GM18508 (cell line): ENCODE measurements at regions not wholly inside any gene's neighbourhood (a gene's known extent, or its start where the extent isn't known, plus 50 kb on each side); places are given as distances from the start of the nearest gene placed in this dataset.

Experiments
- ATAC-seq: cut with Tn5 transposase; IDR thresholded peaks from one replicate; pipeline ENCODE4 v1.9.1; 2021; ENCODE audit warnings: moderate number of reproducible peaks; ENCODE audit not compliant: insufficient read depth, unreplicated experiment

DNA sequence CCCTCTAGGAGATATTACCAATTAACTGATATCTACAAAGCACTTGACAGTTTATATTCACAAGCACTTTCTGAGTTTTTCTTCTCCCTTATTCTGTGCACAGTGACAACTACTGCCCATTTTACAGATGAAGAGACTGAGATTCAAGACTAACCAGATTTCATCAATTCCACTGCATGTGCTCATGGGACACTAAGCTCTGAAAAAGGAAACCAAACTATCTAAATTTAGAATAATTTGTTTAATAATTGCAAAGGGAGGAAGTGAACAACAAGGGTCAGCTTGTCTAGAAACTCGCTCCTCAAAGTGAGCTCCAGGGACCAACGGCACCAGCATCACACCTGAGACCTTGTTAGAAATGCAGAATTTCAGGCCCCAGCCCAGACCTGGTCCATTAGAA lies 50.8 kb upstream of the MYLIP start:
- peak; percentile 45 for ATAC-seq

DNA sequence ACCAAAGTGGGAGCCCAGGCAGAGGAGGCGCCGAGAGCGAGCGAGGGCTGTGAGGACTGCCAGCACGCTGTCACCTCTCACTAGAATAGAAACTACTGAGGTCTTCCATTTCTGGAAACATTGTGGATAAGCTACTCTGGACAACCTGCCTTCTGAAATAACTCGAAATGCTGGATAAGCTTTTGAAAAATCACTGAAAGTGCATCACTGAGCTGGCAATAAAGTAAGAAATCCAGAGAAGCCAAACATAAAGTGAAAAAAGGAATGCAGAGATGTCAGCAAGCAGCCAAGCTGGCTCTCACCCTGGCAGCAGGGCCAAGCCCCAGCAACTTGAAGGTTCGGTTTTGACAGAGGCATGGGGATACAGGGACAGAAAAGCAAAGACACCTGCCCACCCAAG lies 59.2 kb upstream of the MYLIP start:
- ATAC-seq: no peak

DNA sequence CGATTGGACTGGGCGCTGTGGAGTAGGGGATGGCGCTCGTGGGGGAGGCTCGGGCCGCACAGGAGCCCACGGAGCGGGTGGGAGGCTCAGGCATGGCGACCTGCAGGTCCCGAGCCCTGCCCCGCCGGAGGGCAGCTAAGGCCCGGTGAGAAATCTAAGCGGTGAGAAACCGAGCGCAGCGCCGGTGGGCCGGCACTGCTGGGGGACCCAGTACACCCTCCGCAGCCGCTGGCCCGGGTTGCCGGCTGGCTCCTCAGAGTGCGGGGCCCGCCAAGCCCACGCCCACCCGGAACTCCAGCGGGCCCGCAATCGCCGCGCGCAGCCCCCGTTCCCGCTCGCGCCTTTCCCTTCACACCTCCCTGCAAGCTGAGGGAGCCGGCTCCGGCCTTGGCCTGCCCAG lies 59.7 kb upstream of the MYLIP start:
- no peak for ATAC-seq

DNA sequence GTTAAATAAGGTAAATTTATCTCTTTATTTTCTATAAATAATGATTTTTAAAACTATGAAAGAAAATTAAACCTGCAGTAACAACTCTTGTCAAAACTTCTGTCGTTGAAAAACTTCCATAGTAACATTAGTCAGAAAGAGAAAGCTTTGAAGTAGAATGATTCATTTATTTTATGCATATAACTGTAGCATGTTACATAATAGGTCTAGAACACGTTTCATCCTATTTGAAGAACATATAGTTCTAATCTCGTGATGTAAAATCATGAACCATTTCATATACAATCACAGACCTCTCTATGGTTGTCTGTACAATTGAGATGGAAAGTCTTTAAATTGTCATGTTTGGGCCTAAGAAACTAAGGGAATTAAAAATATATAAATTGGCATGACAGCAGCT lies 61.3 kb upstream of the MYLIP start:
- no peak for ATAC-seq

DNA sequence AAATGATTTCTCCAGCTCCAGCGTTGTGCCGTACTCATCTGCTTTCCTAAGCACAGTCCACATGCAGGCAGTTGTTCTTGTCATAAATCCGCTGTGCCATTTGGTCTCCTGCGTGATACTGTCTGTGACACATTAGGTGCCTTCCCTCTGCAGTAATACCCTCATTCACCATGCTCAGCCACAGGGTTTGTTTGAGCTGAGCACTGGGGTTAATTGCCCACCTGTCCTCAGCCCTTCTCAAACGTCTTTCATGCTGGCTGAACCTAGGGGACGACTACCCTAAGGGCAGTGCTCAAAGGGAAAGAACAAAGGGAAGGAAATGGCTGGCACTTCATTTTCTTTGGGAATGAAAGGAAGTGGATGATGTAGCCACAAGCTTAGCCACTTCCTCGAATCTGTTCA lies 64.2 kb upstream of the MYLIP start:
- ATAC-seq: no peak

DNA sequence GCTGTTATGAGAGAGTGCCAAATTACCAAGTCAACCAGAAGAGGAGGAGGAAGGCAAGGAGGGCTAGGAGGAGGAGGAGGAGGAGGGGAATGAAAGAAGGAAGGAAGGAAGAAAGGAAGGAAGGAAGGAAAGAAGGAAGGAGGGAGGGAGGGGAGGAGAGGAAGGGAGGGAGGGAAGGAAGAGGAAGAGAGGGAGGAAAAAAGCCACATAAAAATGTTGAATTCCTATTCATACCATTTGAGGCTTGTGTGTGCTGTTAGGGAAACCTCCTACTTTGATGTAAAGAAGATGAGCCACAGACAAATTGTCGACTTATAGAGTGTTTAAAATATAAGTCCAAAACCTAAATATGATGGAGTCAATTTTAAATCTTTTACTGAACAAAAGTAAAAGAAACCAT lies 65.3 kb upstream of the MYLIP start:
- ATAC-seq: no peak

DNA sequence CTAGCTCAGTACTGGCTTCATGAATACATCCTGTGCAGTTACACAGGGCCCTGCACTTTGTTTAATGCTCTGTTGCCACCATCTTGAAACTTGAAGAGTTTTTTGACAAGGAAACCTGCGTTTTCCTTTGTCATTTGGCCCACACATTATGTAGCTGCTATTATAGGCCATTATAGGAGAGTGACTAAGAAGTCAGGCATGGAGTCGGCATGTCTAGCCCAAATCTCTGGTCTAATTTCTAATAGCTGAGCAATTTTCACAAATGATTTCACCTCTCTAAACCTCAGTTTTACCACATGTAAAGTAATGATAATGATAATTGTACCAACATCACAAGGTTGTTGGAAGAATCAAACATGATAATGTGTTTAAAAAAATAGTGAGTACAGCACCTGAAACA lies 67.1 kb upstream of the MYLIP start:
- ATAC-seq: no peak

DNA sequence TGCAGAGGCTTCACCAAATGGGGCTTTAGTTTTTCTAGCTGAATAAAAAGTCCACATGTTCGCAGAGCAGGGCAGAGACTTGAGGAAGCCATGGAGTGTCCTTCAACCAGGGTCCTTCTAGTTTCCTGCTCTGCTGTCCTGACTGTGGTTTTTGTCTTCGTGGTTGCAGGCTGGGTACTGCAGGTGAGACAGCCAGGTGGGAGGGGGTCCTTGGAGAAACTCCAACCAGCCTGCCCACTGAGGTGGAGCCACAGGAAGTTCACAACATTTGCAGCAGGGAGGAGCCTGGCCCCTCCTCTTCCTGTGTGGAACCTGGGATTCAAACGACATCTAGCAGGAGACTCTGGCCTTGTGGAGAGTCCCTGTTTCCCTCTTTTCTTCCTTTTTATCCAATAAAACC lies 68.8 kb upstream of the MYLIP start:
- no peak for ATAC-seq

DNA sequence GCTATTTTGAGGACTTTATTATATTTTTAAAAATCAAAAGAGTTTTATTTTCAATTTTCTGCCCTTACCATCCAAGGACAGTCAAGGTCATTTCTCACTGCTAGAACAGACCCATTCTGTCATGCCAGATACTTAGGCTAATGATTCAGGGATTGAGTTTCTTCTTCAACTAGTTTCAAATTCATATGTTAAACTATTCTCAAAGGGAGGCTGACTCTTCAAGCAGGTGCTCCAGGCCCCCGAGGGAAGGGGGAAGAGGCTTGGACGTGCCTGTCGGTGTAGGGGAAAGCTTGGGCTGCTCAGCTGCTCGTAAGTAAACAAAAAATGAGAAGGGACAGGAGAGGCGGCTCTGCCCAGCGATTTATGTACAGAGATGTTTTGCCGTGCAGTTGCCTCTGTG lies 69.4 kb upstream of the MYLIP start:
- ATAC-seq: no peak

DNA sequence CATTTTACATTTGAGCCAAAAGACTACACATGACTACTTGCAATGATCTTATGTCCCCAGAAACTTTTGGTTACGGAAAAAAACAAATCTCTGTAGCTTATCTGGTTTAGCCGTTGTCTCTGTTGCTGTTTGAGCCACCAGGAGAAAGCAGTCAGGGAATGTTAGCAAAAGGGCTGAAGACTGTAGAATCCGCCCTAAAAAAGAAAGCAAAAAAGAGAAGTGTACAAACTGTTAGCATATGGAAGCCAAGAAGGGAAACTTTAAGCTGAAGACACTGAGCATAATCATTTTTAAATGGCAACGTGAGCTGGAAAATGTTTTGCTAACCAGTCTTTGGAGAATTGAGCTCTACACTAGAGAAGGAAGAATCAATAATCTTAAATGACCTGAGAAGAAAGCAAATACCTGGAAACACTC lies 69.9 kb upstream of the MYLIP start:
- ATAC-seq: no peak

DNA sequence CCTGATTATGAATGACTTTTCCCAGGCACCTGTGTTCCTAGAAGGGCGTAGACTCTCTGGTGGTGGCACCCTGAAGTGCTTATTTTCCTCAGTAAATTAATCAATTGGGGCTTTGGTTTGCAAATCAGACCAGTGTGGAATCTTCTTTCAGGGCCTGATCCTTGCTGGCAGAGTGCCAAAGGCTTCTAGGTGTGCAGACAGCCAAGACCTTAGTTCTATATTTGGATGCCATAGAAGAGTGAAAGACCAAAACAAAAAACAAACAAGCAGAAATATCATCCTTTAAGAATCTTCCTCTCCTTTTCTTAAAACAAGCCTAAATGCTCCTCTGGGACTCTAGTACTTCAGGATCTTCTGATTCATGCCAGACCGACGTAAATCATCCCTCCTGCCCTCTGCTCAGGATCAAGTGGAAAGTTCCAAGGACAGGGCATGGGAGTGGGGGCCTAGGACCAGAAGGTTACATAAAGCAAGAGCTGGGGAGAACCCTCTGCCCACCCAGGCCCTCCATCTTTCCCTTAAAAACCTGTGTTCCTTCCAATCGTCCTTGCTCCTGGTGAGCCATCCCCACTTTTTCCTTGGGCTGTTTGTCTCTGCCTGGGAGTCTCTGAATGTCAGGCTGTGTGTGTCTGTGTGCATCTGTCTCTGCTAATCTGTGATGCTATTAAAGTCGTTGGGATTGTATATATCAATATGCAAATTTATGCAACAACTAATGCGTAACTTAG lies 70.5 kb upstream of the MYLIP start:
- no peak for ATAC-seq

DNA sequence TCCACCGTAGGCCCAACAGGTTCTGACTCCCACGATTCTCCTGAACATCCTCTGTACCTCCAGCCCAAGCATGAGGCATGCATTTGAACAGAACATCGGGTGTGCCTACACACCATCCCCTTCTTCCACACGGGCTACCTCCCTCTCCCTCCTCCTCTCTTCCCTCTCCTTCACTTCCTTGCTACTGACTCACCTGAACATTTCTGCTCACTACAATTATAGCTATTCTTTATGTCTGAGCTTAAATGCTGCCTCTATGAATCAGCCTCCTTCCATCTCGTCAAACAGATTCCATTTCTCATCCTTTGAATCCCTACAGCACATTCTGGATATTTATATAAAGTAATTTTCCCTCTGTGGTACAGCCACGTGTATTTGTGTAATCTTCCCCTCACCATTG lies 71.4 kb upstream of the MYLIP start:
- no peak for ATAC-seq

DNA sequence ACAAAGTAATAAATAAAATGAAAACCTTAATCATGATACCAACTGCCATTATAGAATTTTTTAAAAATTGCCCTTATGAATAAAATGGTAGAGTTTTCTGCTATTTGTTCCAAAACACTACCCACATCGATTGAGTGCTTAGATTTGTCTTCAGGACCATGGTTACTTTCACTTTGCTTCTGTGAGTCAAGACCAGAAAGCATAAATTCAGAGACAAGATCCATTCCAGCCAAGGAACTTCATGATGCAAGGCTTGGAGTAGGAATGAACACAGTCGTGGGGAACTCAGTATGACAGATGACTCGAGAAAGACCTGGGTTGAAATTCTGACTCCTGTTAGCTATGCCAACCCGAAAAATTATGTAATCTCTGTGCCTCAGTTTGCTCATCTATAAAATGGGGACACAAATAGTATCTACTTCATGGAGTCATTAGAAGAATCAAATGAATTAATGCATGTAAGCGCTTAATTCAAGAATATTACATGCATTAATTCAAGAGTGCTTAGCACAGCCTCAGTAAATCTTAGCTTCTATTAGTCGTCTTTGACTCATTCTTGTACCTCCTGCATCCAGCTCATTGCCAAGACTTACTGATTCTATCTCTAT lies 72.5 kb upstream of the MYLIP start:
- no peak for ATAC-seq

DNA sequence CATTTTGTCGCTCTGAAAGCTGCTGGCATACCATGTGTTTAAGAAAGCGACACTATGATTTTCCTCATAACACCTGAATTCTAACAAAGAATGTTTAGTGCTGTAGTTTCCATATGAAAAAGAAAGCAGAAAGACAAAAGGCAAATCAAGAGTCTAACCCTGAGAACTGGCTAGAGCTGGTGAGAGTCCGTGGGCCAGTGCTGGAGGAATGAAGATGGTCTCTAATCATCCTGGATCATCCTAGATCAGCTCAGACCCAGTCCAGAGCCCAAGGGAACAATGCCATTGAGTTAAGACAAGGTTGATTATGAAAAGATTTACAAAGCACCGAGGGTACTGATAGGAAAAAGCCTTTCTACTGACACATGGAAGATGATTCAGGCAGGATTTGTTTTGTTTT lies 73.0 kb upstream of the MYLIP start:
- ATAC-seq: no peak

DNA sequence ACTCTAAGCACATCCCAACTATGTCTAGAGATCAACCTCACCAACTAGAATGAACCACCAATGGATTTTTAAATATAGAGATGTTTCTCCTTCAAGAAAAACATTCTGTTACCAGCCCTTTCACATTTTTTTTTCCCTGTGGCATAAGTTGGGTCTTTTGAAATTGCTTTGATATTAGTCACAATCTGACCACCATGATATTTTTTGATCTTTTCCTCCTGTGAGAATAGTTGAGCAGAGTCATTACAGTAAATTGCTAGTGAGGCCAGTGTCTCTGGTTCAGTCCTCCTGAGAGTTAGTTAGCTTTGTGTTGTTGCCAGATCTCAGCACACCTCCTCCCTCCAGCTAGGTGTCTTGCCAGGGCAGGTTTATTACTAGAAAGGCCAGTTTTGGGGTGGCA lies 79.7 kb upstream of the MYLIP start:
- no peak for ATAC-seq

DNA sequence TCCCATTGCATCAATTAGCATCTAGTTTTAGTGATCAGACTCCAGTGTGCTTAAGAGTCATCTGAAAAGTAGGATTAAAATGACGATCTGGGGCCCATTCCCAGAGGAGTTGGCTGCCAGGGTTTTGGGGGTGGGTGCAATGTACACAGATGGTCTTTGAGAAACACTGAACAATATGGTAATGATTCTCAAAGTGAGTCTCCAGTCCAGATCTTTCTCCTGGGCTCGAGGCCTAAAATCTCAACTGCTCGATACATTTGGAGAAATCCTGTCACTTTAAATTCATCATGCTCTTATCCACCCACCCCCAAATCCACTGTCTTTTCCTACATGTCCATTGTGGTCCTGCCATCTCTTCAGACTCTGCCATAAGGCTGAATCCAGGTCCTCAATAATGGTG lies 80.7 kb upstream of the MYLIP start:
- no peak for ATAC-seq

DNA sequence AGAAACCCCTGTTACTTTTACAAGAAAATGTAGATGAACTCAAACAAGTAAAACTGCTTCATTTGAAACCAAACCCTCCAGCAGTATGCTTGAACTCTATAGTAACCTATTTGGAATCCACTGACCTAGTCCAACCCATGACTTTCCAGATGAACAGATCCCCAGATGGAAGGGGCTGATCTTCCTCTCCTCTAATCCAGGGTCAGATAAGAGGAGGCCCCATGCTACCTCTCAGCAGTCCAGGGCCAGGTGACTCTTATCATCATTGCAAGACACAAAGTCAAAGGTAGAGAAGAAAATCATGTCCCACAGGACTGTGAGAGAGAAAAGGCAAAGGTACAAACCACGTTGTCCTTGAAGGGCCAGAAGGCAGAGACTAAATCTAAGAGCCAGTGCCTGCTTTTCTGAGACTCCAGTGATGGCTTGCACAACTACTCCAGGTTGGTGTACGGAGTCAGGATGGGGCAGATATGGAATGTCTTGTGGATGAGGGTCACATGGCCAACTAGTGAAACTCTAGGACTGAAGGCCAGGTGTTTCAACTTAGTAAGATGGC lies 81.4 kb upstream of the MYLIP start:
- ATAC-seq: no peak

DNA sequence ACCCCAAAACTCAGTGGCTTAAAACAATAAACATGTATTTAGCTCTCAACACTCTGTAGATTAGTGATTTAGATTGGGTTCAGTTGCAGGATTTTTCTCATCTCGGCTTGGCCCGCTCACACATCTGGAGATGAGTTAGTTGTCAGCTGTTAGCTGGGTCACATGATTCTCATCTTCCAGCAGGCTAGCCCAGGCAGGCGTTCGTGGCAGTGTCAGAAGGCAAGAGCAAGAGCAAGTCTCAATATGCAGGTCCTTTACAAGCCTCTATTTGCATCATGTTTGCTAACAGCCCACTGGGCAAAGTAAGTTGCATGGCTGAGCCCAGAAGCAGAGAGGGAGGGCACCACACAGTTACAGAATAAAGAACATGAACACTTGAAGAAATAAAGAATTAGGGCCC lies 83.6 kb upstream of the MYLIP start:
- ATAC-seq: no peak

DNA sequence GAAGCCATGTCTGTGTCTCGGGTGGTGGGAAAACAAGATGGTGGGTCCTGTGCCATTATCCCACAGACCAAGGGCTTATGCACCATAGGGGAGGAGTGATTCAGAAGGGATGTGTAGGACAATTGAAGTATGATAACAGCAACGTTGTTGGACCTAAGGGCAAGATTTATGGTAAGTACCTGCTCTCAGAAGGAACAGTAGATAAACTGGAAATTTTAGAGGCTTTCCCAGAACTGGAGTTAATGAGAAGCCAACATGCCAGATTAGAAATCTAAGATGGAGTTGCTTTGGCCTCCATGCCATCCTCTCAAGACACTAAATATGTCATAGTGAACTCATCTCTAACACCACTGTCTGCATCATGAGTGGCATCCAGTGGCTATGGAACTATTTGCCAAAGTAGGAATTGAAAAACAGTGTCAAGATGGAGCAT lies 84.7 kb upstream of the MYLIP start:
- no peak for ATAC-seq

DNA sequence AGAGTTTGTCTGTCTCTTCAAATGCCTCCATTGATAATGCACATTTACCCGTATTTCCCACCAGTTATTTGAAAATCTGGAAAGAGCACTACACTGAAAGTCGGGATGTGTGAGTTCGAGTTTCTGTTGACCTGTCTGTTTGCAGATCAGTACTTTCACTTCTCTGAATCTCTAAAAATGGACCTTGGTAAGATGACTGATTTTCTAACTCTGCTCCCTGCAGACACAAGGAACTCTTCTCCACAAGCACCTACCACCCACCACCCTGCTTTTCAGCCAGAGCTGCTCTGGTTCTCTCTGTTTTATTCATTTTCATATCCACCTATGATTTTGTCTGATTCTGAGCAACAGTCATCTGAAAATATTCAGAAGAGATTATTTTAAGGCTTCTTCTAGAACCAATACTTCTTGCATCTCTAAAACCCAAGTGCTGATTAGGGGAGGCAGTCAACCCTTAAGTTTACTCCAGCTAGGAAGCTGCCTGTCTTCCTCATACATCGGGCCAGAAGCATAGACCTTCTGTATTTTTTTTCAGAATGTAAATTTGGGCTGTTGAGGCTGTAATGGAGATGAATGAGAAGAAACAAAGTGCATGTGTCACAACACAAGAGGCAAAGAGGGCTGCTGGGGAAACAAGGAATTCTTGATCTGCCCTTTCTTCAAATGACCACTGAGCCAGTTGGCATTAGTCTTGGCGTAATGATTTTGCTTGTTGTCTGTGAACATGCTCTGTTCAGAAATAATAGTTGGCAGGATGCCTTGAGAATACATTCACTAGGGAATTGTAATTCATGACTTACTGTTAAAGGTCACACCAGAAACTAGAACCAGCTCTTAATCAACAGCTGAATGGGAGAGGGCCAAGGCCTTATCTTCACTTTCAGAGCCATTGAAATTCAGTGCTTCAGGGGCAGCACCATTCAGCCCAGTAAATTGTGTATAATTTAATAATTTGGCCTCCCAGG lies 85.4 kb upstream of the MYLIP start:
- peak; percentile 55 for ATAC-seq

DNA sequence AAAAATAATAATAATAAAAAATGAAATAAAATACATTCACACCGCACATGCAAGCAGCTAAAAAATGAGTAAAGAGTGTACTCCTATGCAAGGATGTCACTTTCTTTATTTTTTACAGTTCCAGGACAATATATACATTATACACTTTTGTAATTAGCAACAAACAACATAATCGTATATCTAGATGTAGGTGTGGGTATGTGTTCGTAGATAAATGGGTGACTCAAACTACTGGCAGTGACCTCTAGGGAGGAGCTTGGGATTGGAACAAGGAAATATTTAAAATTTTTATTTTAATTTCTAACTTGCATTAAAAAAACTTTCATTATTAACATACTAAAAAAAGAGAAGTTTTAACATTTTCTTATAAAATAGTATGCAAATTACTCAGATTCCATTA lies 86.1 kb upstream of the MYLIP start:
- ATAC-seq: no peak
